GM12873 (cell line): ENCODE measurements at regions not wholly inside any gene's neighbourhood (a gene's known extent, or its start where the extent isn't known, plus 50 kb on each side); places are given as distances from the start of the nearest gene placed in this dataset.

ENCODE experiments used
- CTCF ChIP-seq: IDR thresholded peaks from 2 replicates; pipeline ENCODE4 v1.5.1; 2012; ENCODE audit warnings: low read depth, mild to moderate bottlenecking, moderate library complexity, low read length, control low read depth; ENCODE audit not compliant: insufficient read depth; ENCODE audit errors: missing control alignments

DNA sequence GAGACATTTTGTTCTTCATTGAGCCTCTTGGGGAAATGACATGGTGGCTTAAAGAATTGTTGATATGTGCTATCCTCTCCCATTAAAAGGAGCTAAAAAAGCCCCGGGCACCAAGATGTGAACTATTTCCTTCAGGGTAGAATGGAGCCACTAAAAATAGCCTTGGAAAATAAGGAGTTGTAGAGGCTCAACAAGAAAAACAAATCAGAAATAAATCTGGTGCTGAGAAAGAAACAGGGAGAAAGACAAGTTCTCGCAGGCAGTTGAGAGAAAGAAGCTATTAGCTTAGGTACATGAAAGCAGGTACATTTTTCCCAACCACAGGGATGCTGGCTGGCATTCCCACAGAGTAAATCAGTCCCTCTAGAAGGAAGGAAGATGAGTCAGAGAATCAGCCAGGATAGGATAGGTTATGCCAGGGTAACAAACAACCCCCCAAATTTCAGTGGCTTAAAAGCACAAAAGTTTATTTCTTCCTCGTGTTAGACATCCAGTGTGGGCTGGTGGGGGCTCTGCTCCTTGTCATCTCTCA, 134.6 kb upstream of the ADRA1B start:
- no peak for TF ChIP-seq CTCF

GRCh38 chr5:159782197-159782994, 133.9 kb upstream of the ADRA1B start:
- TF ChIP-seq CTCF = no peak

DNA sequence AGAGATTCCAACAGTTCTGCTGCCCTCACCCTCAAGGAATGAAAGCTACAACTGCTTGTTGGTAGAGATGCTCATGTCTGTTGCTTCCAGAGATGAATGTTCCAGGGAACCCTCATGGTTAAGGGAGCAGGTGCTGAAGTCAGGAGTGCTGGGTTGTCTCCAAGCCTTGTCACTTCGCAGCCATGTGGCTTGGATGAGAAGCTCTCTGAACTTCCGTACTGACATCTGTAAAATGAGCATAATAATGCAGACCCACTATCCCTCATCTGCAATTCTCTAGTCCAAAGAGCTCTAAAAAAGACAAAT, 133.3 kb upstream of the ADRA1B start:
- no peak for TF ChIP-seq CTCF

- TF ChIP-seq CTCF = no peak
Measured at GRCh38 chr5:159783726-159784247, 132.5 kb upstream of the ADRA1B start.

DNA sequence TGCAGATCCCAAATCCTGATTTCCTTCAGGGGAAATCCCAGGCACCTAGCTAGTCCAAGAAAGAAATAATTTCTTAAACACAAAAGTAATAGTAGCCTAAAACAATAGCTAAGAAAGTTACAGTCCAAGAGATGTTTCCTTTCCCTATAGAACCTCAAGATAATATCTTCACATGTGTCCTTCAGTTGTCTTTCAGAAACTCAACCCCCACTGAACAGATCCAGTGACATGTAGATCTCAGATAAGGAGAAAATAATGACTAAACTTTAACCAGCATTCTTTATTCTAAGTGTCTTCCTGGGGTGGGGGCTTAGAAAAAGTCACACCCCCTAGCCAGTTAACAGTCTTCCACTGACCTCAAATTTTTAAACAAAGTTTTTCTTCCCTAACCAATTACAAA, 131.3 kb upstream of the ADRA1B start:
- no peak for TF ChIP-seq CTCF

GRCh38 chr5:159785656-159786055, 130.6 kb upstream of the ADRA1B start:
- no peak for TF ChIP-seq CTCF

GRCh38 chr5:159786201-159786600, 130.1 kb upstream of the ADRA1B start:
- TF ChIP-seq CTCF = no peak
